Prostate gland (tissue), 2 donors: ENCODE measurements at regions not wholly inside any gene's neighbourhood (a gene's known extent, or its start where the extent isn't known, plus 50 kb on each side); places are given as distances from the start of the nearest gene placed in this dataset.

ENCODE experiments used
- POLR2A ChIP-seq: fragments of 450-650 bp; IDR thresholded peaks from one replicate; pipeline ENCODE4 v1.6.1; 2016; ENCODE audit warnings: antibody characterized with exemption, mild to moderate bottlenecking
- TF ChIP-seq, protein P1 (sequence below), 4 experiments: fragments of 200-600 bp in 2 of 4; fragments of 450-650 bp in 2 of 4; sonication (generic) in 2 of 4; IDR thresholded peaks; 1 replicate in 3 of 4; 2 replicates in 1 of 4; pipeline ENCODE4 v1.5.1; 2016 to 2019; ENCODE audit warnings: antibody characterized with exemption in 4 of 4, mild to moderate bottlenecking in 2 of 4, moderate library complexity in 2 of 4

DNA sequence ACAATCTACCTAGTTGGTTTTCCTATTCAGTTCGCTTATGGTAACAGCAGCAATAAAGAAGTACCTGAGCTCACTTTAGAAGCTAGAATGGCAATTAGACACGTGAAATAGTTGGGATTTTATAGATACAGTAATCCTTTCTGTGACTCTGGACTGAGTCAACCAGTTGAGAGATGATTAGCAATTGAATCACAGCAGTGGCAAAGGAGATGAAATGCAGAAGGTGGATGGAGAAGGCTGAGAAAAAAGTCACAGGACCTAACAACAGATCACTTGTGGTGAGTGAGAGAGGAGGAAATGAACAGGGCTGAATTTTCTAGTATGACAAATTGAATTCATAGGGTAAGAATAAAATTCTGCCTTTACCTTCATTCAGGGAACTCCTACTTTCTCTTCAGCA, 197.1 kb upstream of the MAGEB18 start:
- TF ChIP-seq, protein P1, sequence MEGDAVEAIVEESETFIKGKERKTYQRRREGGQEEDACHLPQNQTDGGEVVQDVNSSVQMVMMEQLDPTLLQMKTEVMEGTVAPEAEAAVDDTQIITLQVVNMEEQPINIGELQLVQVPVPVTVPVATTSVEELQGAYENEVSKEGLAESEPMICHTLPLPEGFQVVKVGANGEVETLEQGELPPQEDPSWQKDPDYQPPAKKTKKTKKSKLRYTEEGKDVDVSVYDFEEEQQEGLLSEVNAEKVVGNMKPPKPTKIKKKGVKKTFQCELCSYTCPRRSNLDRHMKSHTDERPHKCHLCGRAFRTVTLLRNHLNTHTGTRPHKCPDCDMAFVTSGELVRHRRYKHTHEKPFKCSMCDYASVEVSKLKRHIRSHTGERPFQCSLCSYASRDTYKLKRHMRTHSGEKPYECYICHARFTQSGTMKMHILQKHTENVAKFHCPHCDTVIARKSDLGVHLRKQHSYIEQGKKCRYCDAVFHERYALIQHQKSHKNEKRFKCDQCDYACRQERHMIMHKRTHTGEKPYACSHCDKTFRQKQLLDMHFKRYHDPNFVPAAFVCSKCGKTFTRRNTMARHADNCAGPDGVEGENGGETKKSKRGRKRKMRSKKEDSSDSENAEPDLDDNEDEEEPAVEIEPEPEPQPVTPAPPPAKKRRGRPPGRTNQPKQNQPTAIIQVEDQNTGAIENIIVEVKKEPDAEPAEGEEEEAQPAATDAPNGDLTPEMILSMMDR (IDR thresholded peaks at IDR 0.05) = no peak
- TF ChIP-seq POLR2A = no peak
